PC-3 (cell line): ENCODE measurements at regions not wholly inside any gene's neighbourhood (a gene's known extent, or its start where the extent isn't known, plus 50 kb on each side); places are given as distances from the start of the nearest gene placed in this dataset.

Source experiments
- ATAC-seq: fragments of 200-7000 bp; cut with Tn5 transposase; 2 replicates; pipeline ENCODE4 v1.9.1; 2020; ENCODE audit warnings: mild to moderate bottlenecking, moderate library complexity
- BruUV-seq: library from RNA; stranded (reverse); fragments of 400-500 nt; replicated peaks from 2 replicates; lab custom pipeline; 2021; lab: Mats Ljungman, UMichigan
- CTCF ChIA-PET: fragments of 300-600 bp; sonication (Branson Sonifier 250); formaldehyde crosslinking; loops from one replicate; lab custom pipeline; 2022; ENCODE audit warnings: antibody characterized with exemption; lab: Charles Lee
- POLR2A ChIA-PET: fragments of 300-600 bp; sonication (Branson Sonifier 250); formaldehyde crosslinking; loops from one replicate; lab custom pipeline; 2022; ENCODE audit warnings: antibody characterized with exemption; ENCODE audit not compliant: unreplicated experiment; lab: Charles Lee
- DNase-seq: peaks from one replicate; pipeline ENCODE4 v3.0.0-alpha.2; 2015
- H2AFZ ChIP-seq: fragments of 300-600 bp; sonication (generic); 2 replicates; pipeline ENCODE4 v1.6.0; 2016; ENCODE audit warnings: antibody characterized with exemption, low read length
- H3F3A ChIP-seq: fragments of 300-600 bp; sonication (generic); one replicate; pipeline ENCODE4 v1.6.0; 2017; ENCODE audit warnings: antibody characterized with exemption, low read length, control low read depth, mild to moderate bottlenecking; ENCODE audit not compliant: unreplicated experiment
- H3K27ac ChIP-seq: fragments of 300-600 bp; sonication (generic); 2 replicates; pipeline ENCODE4 v1.5.1; 2016; ENCODE audit warnings: mild to moderate bottlenecking, low read length
- H3K27me3 ChIP-seq: fragments of 300-600 bp; sonication (generic); 2 replicates; pipeline ENCODE4 v1.6.1; 2016; ENCODE audit warnings: low read length, mixed read lengths
- H3K36me3 ChIP-seq: fragments of 300-600 bp; sonication (generic); 2 replicates; pipeline ENCODE4 v1.6.1; 2016; ENCODE audit warnings: low read depth, mixed run types, low read length, mixed read lengths
- H3K4me1 ChIP-seq: fragments of 300-600 bp; sonication (generic); 2 replicates; pipeline ENCODE4 v1.5.1; 2016; ENCODE audit warnings: low read length; ENCODE audit not compliant: insufficient read depth
- H3K4me2 ChIP-seq: fragments of 300-600 bp; sonication (generic); 2 replicates; pipeline ENCODE4 v1.6.0; 2016; ENCODE audit warnings: low read length
- H3K4me3 ChIP-seq: fragments of 300-600 bp; sonication (generic); 2 replicates; pipeline ENCODE4 v1.5.1; 2016; ENCODE audit warnings: mild to moderate bottlenecking, low read length, mixed read lengths
- H3K79me2 ChIP-seq: fragments of 300-600 bp; sonication (generic); 2 replicates; pipeline ENCODE4 v1.6.1; 2017; ENCODE audit warnings: low read length, mixed read lengths
- H3K9ac ChIP-seq: fragments of 300-600 bp; sonication (generic); 2 replicates; pipeline ENCODE4 v1.6.0; 2016; ENCODE audit warnings: mild to moderate bottlenecking, low read length
- H3K9me2 ChIP-seq: fragments of 300-600 bp; sonication (generic); replicated peaks from 2 replicates; pipeline ENCODE4 v1.6.1; 2016; ENCODE audit warnings: mixed run types, low read length, mixed read lengths
- H3K9me3 ChIP-seq: fragments of 300-600 bp; sonication (generic); 2 replicates; pipeline ENCODE4 v1.6.1; 2016; ENCODE audit warnings: low read length, mixed read lengths
- H4K20me1 ChIP-seq: fragments of 300-600 bp; sonication (generic); 2 replicates; pipeline ENCODE4 v1.6.1; 2016; ENCODE audit warnings: low read length, mixed read lengths
- EZH2 ChIP-seq: fragments of 300-600 bp; sonication (generic); IDR thresholded peaks from one replicate; pipeline ENCODE4 v1.6.1; 2017; ENCODE audit warnings: antibody characterized with exemption, mild to moderate bottlenecking, low read length; ENCODE audit not compliant: unreplicated experiment
- EZH2phosphoT487 ChIP-seq: fragments of 300-600 bp; sonication (generic); IDR thresholded peaks from 2 replicates; pipeline ENCODE4 v1.6.1; 2018; ENCODE audit warnings: mild to moderate bottlenecking, antibody characterized with exemption, low read length, borderline replicate concordance
- intact Hi-C: fragments of 100-400 bp; cut with micrococcal nuclease; formaldehyde crosslinking; loops from 2 replicates; pipeline ENCODE4 v1.9.0; 2023
- TF ChIP-seq, protein P1 (sequence below): fragments of 300-600 bp; sonication (generic); conservative IDR thresholded peaks from 2 replicates; pipeline ENCODE4 v1.5.1; 2017; ENCODE audit warnings: antibody characterized with exemption, low read depth, mild to moderate bottlenecking, low read length

DNA sequence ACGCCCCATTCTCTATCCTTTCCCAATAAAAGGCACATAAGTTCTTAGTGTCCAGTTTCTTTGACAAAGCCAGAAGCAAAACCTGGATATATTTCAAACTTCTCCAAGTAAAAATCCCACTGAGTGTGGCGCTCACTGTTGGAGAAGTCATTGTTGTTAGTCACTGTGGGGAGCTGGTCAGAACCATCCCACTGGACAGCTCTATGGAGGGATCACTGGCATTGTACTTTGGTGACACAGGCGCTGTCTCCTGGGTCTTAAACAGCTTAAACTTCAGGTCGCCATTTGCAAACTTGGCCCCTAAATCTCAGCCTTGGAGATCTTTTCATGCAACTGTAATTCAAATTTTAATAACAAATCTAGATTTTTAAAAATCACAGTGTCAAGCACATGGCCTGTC lies 111.5 kb upstream of the SLC24A3 start:
- no peak for TF ChIP-seq EZH2phosphoT487
- TF ChIP-seq, protein P1, sequence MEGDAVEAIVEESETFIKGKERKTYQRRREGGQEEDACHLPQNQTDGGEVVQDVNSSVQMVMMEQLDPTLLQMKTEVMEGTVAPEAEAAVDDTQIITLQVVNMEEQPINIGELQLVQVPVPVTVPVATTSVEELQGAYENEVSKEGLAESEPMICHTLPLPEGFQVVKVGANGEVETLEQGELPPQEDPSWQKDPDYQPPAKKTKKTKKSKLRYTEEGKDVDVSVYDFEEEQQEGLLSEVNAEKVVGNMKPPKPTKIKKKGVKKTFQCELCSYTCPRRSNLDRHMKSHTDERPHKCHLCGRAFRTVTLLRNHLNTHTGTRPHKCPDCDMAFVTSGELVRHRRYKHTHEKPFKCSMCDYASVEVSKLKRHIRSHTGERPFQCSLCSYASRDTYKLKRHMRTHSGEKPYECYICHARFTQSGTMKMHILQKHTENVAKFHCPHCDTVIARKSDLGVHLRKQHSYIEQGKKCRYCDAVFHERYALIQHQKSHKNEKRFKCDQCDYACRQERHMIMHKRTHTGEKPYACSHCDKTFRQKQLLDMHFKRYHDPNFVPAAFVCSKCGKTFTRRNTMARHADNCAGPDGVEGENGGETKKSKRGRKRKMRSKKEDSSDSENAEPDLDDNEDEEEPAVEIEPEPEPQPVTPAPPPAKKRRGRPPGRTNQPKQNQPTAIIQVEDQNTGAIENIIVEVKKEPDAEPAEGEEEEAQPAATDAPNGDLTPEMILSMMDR: no peak
- TF ChIP-seq EZH2: no peak
- peaks cover 25% of the 10 kb centered on the region for H3K4me1 ChIP-seq
- H3K4me3 ChIP-seq: no peak overlapping the region
- H3K79me2 ChIP-seq: no peaks in the 10 kb centered on the region
- ChIA-PET CTCF (no interaction called here), POLR2A (no interaction called here)
- no peak overlapping the region for H3K4me2 ChIP-seq
- H3F3A ChIP-seq: no peaks in the 10 kb centered on the region
- no TSS peak for BruUV-seq
- H4K20me1 ChIP-seq: no peaks in the 10 kb centered on the region
- H3K9me3 ChIP-seq: no peaks in the 10 kb centered on the region
- H3K9ac ChIP-seq: no peak overlapping the region
- H2AFZ ChIP-seq: no peak overlapping the region
- no peak for DNase-seq
- peaks cover 10% of the 10 kb centered on the region; the same call in 1 of the 2 replicates for H3K27me3 ChIP-seq
- intact Hi-C loops: no loop called here
- H3K36me3 ChIP-seq: no peaks in the 10 kb centered on the region
- H3K27ac ChIP-seq: no peak overlapping the region
- H3K9me2 ChIP-seq: no peaks in the 10 kb centered on the region
- ATAC-seq: no peak

DNA sequence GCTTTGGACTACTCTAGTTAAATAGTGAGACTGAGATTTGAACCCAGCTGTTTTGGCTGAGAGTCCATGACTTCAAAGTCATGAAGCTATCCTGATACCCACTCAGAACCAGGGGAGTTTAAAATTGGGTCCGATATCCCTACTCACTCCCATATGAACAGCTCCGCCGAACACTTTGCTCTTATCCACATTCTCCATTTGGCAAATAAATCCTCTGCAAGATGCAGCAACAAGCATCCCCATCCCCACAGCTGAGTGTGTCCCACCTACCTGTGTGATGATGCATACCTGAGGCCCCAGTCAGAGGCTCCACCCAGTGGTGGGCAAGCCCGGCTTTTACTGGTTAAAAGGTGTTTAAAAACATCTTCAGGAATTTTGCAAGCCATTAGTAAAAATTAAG lies 108.3 kb upstream of the SLC24A3 start:
- ATAC-seq (no peak), DNase-seq (no peak)
- peaks cover 27% of the 10 kb centered on the region; the same call in 1 of the 2 replicates for H3K27me3 ChIP-seq
- no peak overlapping the region for H2AFZ ChIP-seq
- H3K36me3 ChIP-seq: no peaks in the 10 kb centered on the region
- no peaks in the 10 kb centered on the region for H3K9me3 ChIP-seq
- TF ChIP-seq, protein P1: no peak
- TF ChIP-seq EZH2 (no peak), EZH2phosphoT487 (no peak)
- BruUV-seq: no TSS peak
- no peak overlapping the region for H3K4me2 ChIP-seq
- peaks cover 14% of the 10 kb centered on the region for H3K4me1 ChIP-seq
- no peaks in the 10 kb centered on the region for H3F3A ChIP-seq
- POLR2A ChIA-PET: no interaction called here
- intact Hi-C loops: no loop called here
- H3K9me2 ChIP-seq: no peaks in the 10 kb centered on the region
- H3K27ac ChIP-seq: no peak overlapping the region
- H3K79me2 ChIP-seq: no peaks in the 10 kb centered on the region
- CTCF ChIA-PET: no interaction called here
- no peaks in the 10 kb centered on the region for H4K20me1 ChIP-seq
- no peak overlapping the region for H3K9ac ChIP-seq
- H3K4me3 ChIP-seq: no peak overlapping the region

DNA sequence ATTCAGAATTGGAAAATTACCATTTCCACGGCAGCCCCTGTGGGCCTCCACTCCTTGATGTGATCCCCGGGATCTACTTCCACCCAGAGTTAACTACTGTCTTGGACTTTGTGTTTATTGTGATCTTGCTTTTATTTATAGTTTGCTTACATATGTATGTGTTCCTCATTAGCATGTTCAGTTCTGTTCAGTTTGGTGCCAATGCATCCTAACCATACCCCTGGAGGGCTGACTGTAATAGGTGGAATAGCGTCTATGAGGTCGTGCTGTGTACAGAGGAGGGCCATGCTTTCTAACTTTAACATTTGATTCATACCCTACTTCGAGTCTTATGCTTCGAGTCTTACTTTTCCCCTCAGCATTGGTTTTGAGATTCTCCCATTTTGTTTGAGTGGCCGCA lies 104.3 kb upstream of the SLC24A3 start:
- Histone ChIP-seq H3K36me3 (no peaks in the 10 kb centered on the region), H3K4me1 (no peaks in the 10 kb centered on the region), H3K9me2 (no peaks in the 10 kb centered on the region), H3K27ac (no peak overlapping the region), H4K20me1 (no peaks in the 10 kb centered on the region), H2AFZ (no peak overlapping the region), H3K4me2 (no peak overlapping the region), H3K27me3 (peaks cover 27% of the 10 kb centered on the region; the same call in 1 of the 2 replicates), H3K9ac (no peak overlapping the region), H3F3A (no peaks in the 10 kb centered on the region), H3K4me3 (no peak overlapping the region), H3K79me2 (no peaks in the 10 kb centered on the region), H3K9me3 (no peaks in the 10 kb centered on the region)
- intact Hi-C loops: no loop called here
- CTCF ChIA-PET: no interaction called here
- POLR2A ChIA-PET: no interaction called here
- ATAC-seq (no peak), DNase-seq (no peak)
- no peak for TF ChIP-seq EZH2
- TF ChIP-seq, protein P1: no peak
- no peak for TF ChIP-seq EZH2phosphoT487
- no TSS peak for BruUV-seq
